Tibial nerve (tissue), 4 donors: ENCODE measurements at regions not wholly inside any gene's neighbourhood (a gene's known extent, or its start where the extent isn't known, plus 50 kb on each side); places are given as distances from the start of the nearest gene placed in this dataset.

Experiments
- DNase-seq, 2 donors: peaks; one replicate each; pipeline ENCODE4 v3.0.0-alpha.2; 2019; ENCODE audit warnings: low spot score in 2 of 2
- H3K27ac ChIP-seq, 4 donors: fragments of 200-600 bp; sonication (generic) in 3 of 4; one replicate each; pipeline ENCODE4 v1.5.1; 2017 to 2019; ENCODE audit warnings: mild to moderate bottlenecking in 1 of 4
- H3K27me3 ChIP-seq, 2 donors: fragments of 200-600 bp; sonication (generic) in 1 of 2; one replicate each; pipeline versions ENCODE4 v1.5.1 to v1.6.0; 2017 to 2019
- H3K36me3 ChIP-seq, 3 donors: fragments of 200-600 bp; sonication (generic); one replicate each; pipeline ENCODE4 v1.5.1; 2018 to 2019
- H3K4me1 ChIP-seq, 4 donors: fragments of 200-600 bp; sonication (generic) in 3 of 4; one replicate each; pipeline ENCODE4 v1.5.1; 2017 to 2019
- H3K4me3 ChIP-seq, 4 donors: fragments of 200-600 bp; sonication (generic) in 3 of 4; one replicate each; pipeline ENCODE4 v1.5.1; 2017 to 2019; ENCODE audit warnings: mild to moderate bottlenecking in 1 of 4, moderate library complexity in 1 of 4
- H3K9me3 ChIP-seq, 4 donors: fragments of 200-600 bp; sonication (generic) in 3 of 4; one replicate each; pipeline ENCODE4 v1.5.1; 2017 to 2019
- CTCF ChIP-seq, 5 experiments: fragments of 200-600 bp in 3 of 5; fragments of 450-650 bp in 2 of 5; sonication (generic) in 3 of 5; IDR thresholded peaks; one replicate each; pipeline ENCODE4 v1.5.1; 2016 to 2019; ENCODE audit warnings: antibody characterized with exemption in 5 of 5, mild to moderate bottlenecking in 3 of 5, moderate library complexity in 2 of 5
- EP300 ChIP-seq, 2 donors: sonication (generic); formaldehyde crosslinking; IDR thresholded peaks; one replicate each; pipeline ENCODE4 v1.6.1; 2017; ENCODE audit warnings: antibody characterized with exemption in 2 of 2, mild to moderate bottlenecking in 1 of 2
- POLR2A ChIP-seq, 2 donors: fragments of 450-650 bp; IDR thresholded peaks; one replicate each; pipeline ENCODE4 v1.6.1; 2017; ENCODE audit warnings: antibody characterized with exemption in 2 of 2, mild to moderate bottlenecking in 2 of 2, moderate library complexity in 2 of 2
- WGBS, 2 donors: methylation state at CpG; one replicate each; pipeline ENCODE4 v1.1.5; 2018; 5-methylcytosine and 5-hydroxymethylcytosine counted together

- Histone ChIP-seq H3K9me3 (no peaks in the 10 kb centered on the region), H3K4me1 (peaks cover 0 to 47% (median 5%) of the 10 kb centered on the region in 4 donors), H3K4me3 (no peak overlapping the region), H3K27ac (peak overlapping the region in 3 of 4 donors; percentile 48 to 86 (median 77)), H3K36me3 (no peaks in the 10 kb centered on the region), H3K27me3 (no peaks in the 10 kb centered on the region)
- DNase-seq, result peak in 1 of 2 donors; percentile 44
- 47 to 50% methylated on average over 5 of the region's 5 CpGs for WGBS, 2 donors
- TF ChIP-seq EP300 (IDR thresholded peaks at IDR 0.05) (peak in 1 of 2 donors; percentile 76), POLR2A (IDR thresholded peaks at IDR 0.05) (no peak)
Measured at GRCh38 chr13:77387607-77388200, 60.8 kb upstream of the MYCBP2 start.

GRCh38 chr13:77386880-77387606 lies 60.1 kb upstream of the MYCBP2 start:
- TF ChIP-seq POLR2A (IDR thresholded peaks at IDR 0.05), result no peak
- peak in 1 of 2 donors; percentile 71 for TF ChIP-seq EP300 (IDR thresholded peaks at IDR 0.05)
- TF ChIP-seq CTCF (IDR thresholded peaks at IDR 0.05), result no peak
- no peaks in the 10 kb centered on the region for H3K9me3 ChIP-seq
- H3K4me3 ChIP-seq, result no peak overlapping the region
- DNase-seq, result peak; percentile 23 to 69
- H3K4me1 ChIP-seq, result peaks cover 0 to 47% (median 5%) of the 10 kb centered on the region in 4 donors
- H3K36me3 ChIP-seq, result no peaks in the 10 kb centered on the region
- WGBS, 2 donors, result 37 to 44% methylated on average over 5 of the region's 5 CpGs
- peak overlapping the region in 3 of 4 donors; percentile 61 to 86 (median 77) for H3K27ac ChIP-seq
- H3K27me3 ChIP-seq, result no peaks in the 10 kb centered on the region

GRCh38 chr13:77386046-77386445 lies 59.2 kb upstream of the MYCBP2 start:
- Histone ChIP-seq H3K4me1 (peaks cover 0 to 41% (median 5%) of the 10 kb centered on the region in 4 donors), H3K36me3 (no peaks in the 10 kb centered on the region), H3K27me3 (no peaks in the 10 kb centered on the region), H3K9me3 (no peaks in the 10 kb centered on the region), H3K27ac (peak overlapping the region in 2 of 4 donors; percentile 77 to 86), H3K4me3 (no peak overlapping the region)
- no peak for DNase-seq
- WGBS, 2 donors, result 38 to 86% methylated on average over 2 of the region's 2 CpGs
- TF ChIP-seq POLR2A (IDR thresholded peaks at IDR 0.05) (no peak), EP300 (IDR thresholded peaks at IDR 0.05) (no peak), CTCF (IDR thresholded peaks at IDR 0.05) (no peak)

GRCh38 chr13:77384999-77385398 lies 58.1 kb upstream of the MYCBP2 start:
- Histone ChIP-seq H3K36me3 (no peaks in the 10 kb centered on the region), H3K4me1 (peaks cover 0 to 36% (median 5%) of the 10 kb centered on the region in 4 donors), H3K27me3 (no peaks in the 10 kb centered on the region), H3K9me3 (no peaks in the 10 kb centered on the region), H3K4me3 (no peak overlapping the region), H3K27ac (peak overlapping the region in 1 of 4 donors; percentile 23)
- DNase-seq, result no peak
- TF ChIP-seq EP300 (IDR thresholded peaks at IDR 0.05) (no peak), POLR2A (IDR thresholded peaks at IDR 0.05) (no peak), CTCF (IDR thresholded peaks at IDR 0.05) (no peak)

GRCh38 chr13:77383097-77383496 lies 56.2 kb upstream of the MYCBP2 start:
- H3K27me3 ChIP-seq, result no peaks in the 10 kb centered on the region
- TF ChIP-seq EP300 (IDR thresholded peaks at IDR 0.05) (no peak), POLR2A (IDR thresholded peaks at IDR 0.05) (no peak), CTCF (IDR thresholded peaks at IDR 0.05) (no peak)
- H3K4me1 ChIP-seq, result peaks cover 0 to 17% (median 3%) of the 10 kb centered on the region in 4 donors
- DNase-seq, result no peak
- no peaks in the 10 kb centered on the region for H3K36me3 ChIP-seq
- WGBS, 2 donors, result 38 to 39% methylated on average over 4 of the region's 4 CpGs
- no peak overlapping the region for H3K4me3 ChIP-seq
- H3K27ac ChIP-seq, result no peak overlapping the region
- H3K9me3 ChIP-seq, result no peaks in the 10 kb centered on the region
